HEK293T (cell line): ENCODE measurements at regions not wholly inside any gene's neighbourhood (a gene's known extent, or its start where the extent isn't known, plus 50 kb on each side); places are given as distances from the start of the nearest gene placed in this dataset.

Experiments used
- CTCF ChIA-PET: fragments of 350-600 bp; formaldehyde crosslinking; extraction: SDS; loops from one replicate; lab custom pipeline; 2021; ENCODE audit warnings: antibody characterized with exemption, inconsistent platforms; lab: Yijun Ruan, JAX
- POLR2A ChIA-PET: fragments of 350-600 bp; formaldehyde crosslinking; extraction: SDS; loops from one replicate; lab custom pipeline; 2020; ENCODE audit warnings: antibody characterized with exemption, inconsistent platforms; lab: Yijun Ruan, JAX
- DNase-seq: peaks from one replicate; pipeline ENCODE4 v3.0.0; 2012; ENCODE audit warnings: mixed read lengths; ENCODE audit errors: extremely low spot score
- ARNT ChIP-seq: fragments of 450-650 bp; IDR thresholded peaks from 2 replicates; pipeline ENCODE4 v1.6.1; 2017; ENCODE audit warnings: mild to moderate bottlenecking
- BHLHE40 ChIP-seq: fragments of 450-650 bp; IDR thresholded peaks from 2 replicates; pipeline ENCODE4 v1.6.1; 2016; ENCODE audit warnings: mild to moderate bottlenecking, moderate library complexity, borderline replicate concordance
- CTBP1 ChIP-seq: fragments of 450-650 bp; IDR thresholded peaks from 2 replicates; pipeline ENCODE4 v1.6.1; 2016; ENCODE audit warnings: borderline replicate concordance
- ELF4 ChIP-seq: fragments of 450-650 bp; IDR thresholded peaks from 2 replicates; pipeline ENCODE4 v1.6.1; 2017; ENCODE audit warnings: antibody characterized with exemption
- FOXA1 ChIP-seq: fragments of 450-650 bp; IDR thresholded peaks from 2 replicates; pipeline ENCODE4 v1.6.1; 2016; ENCODE audit warnings: mild to moderate bottlenecking
- FOXK2 ChIP-seq: fragments of 450-650 bp; IDR thresholded peaks from 2 replicates; pipeline ENCODE4 v1.6.1; 2016; ENCODE audit warnings: mild to moderate bottlenecking
- FOXM1 ChIP-seq: fragments of 450-650 bp; IDR thresholded peaks from 2 replicates; pipeline ENCODE4 v1.6.1; 2017; ENCODE audit warnings: mild to moderate bottlenecking, borderline replicate concordance
- HDGF ChIP-seq: fragments of 450-650 bp; IDR thresholded peaks from 2 replicates; pipeline ENCODE4 v1.6.1; 2017; ENCODE audit warnings: antibody characterized with exemption, borderline replicate concordance
- L3MBTL2 ChIP-seq: fragments of 450-650 bp; conservative IDR thresholded peaks from 2 replicates; pipeline ENCODE4 v1.6.1; 2016; ENCODE audit warnings: mild to moderate bottlenecking
- LEF1 ChIP-seq: fragments of 450-650 bp; IDR thresholded peaks from 2 replicates; pipeline ENCODE4 v1.6.1; 2017; ENCODE audit warnings: mild to moderate bottlenecking, borderline replicate concordance
- NFRKB ChIP-seq: fragments of 450-650 bp; IDR thresholded peaks from 2 replicates; pipeline ENCODE4 v1.6.1; 2016; ENCODE audit warnings: mild to moderate bottlenecking, moderate library complexity
- SP1 ChIP-seq: fragments of 450-650 bp; IDR thresholded peaks from 2 replicates; pipeline ENCODE4 v1.6.1; 2017
- SUZ12 ChIP-seq: fragments of 450-650 bp; IDR thresholded peaks from 2 replicates; pipeline ENCODE4 v1.6.1; 2016; ENCODE audit warnings: mild to moderate bottlenecking
- TARDBP ChIP-seq: fragments of 450-650 bp; IDR thresholded peaks from 2 replicates; pipeline ENCODE4 v1.6.1; 2016
- ZNF384 ChIP-seq: fragments of 450-650 bp; IDR thresholded peaks from 2 replicates; pipeline ENCODE4 v1.6.1; 2016
- TF ChIP-seq, protein P1 (sequence below): fragments of 450-650 bp; IDR thresholded peaks from 2 replicates; pipeline ENCODE4 v1.6.1; 2016

DNA sequence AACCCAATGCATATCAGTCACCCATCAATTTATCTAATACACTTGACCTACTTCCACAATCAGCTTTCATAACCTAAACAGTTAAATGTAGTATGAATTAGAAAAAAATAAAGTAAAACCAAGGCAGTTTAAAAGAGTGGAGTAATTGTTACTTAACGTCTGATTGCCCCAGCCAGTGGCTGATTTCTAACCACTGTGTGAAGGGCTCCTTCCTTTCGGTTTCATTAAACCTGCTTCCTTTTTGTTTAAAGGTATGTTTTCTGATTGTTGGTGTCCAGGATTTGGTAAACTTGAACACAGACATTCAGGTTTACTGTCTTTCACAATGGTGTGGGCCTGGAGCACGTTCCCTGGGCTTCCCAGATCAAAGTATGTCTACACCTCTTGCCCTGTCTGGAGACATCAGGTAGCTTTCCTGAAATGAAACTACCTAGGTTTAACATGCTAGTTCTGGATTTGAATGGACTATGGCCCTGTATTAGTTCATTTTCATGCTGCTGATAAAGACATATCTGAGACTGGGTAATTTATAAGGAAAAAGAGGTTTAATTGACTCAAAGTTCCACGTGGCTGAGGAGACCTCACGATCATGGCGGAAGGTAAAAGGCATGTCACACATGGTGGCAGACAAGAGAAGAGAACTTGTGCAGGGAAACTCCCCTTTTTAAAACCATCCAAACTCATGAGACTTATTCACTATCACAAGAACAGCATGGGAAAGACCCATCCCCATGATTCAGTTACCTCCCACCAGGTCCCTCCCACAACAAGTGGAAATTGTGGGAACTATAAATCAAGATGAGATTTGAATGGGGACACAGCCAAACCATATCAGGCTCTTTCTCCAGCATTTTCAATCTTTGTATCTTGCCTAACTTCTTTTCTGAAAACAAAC lies 605.2 kb upstream of the ID2 start:
- no peak for TF ChIP-seq CTBP1
- TF ChIP-seq L3MBTL2 = no peak
- no peak for TF ChIP-seq FOXA1
- no peak for TF ChIP-seq FOXK2
- TF ChIP-seq BHLHE40 = no peak
- no peak for TF ChIP-seq SP1
- TF ChIP-seq ZNF384 = no peak
- TF ChIP-seq TARDBP = no peak
- no peak for TF ChIP-seq LEF1
- TF ChIP-seq FOXM1 = no peak
- ChIA-PET POLR2A (no interaction called here), CTCF (no interaction called here)
- DNase-seq = no peak

DNA sequence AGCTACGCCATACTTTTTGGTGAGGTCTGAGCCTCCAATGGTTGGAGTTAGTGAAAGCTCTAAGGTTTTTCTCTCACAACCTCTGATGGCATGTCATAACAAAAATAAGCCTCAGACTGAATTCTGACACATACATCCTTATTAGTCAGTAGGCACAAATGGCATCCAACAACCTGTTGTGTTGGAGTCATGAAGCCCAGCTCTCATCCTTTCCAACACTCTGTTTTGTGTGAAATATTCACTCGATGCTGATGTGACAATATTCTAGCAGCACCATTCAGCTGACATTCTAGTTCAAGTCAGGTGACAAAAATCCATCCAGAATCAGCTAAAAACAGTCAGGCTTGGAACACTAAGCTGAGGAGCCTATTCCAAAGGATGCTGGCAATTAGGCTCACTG lies 603.2 kb upstream of the ID2 start:
- ChIA-PET CTCF (no interaction called here), POLR2A (no interaction called here)
- no peak for DNase-seq
- TF ChIP-seq SUZ12 = no peak
- TF ChIP-seq SP1 = no peak
- TF ChIP-seq CTBP1 = no peak
- TF ChIP-seq ELF4 = no peak
- TF ChIP-seq FOXA1 = no peak
- TF ChIP-seq HDGF = no peak
- no peak for TF ChIP-seq FOXK2

DNA sequence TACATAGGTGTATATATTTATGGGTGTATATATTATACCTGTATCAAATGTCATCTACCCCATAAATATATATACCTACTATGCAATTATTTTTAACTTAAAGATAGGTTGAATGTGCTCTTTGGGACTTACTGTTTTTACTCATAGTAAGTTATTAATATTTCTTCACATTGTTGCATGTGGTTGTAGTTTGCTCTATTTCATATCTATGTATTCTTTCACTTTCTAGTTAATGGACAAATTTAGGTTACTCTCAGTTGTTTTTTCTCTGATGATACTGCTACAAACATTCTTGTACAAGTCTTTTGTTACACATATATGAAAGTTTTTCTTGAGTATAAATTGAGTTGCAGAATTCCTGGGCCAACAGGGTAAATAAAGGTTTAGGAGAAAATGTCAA lies 601.8 kb upstream of the ID2 start:
- no peak for TF ChIP-seq SUZ12
- ChIA-PET CTCF (no interaction called here), POLR2A (no interaction called here)

DNA sequence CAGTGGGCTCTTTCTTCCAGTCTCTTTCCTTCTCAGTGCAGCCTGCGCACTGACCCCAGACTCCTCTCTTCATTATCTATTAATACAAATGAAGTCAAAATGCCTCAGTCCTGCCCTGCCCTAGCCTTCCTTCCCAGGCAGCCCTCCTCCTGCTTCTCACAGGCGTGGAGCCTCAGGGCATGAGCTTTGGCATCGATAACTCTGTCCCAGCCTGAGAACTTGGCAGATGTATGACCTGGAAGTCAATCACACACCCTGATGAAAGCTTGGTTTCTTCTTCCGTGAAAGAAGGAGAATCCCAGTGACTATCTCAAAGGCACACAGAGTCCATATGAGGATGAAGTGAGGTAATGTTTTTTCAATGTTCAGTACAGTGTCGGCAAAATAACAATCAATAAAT lies 600.7 kb upstream of the ID2 start:
- ChIA-PET POLR2A (no interaction called here), CTCF (no interaction called here)
- no peak for DNase-seq
- no peak for TF ChIP-seq ARNT
- TF ChIP-seq FOXA1 = no peak
- no peak for TF ChIP-seq FOXK2
- no peak for TF ChIP-seq BHLHE40
- TF ChIP-seq HDGF = no peak
- no peak for TF ChIP-seq SP1
- TF ChIP-seq CTBP1 = no peak
- no peak for TF ChIP-seq NFRKB
- TF ChIP-seq ELF4 = no peak
- no peak for TF ChIP-seq SUZ12
- no peak for TF ChIP-seq L3MBTL2
- TF ChIP-seq TARDBP = no peak
- TF ChIP-seq FOXM1 = no peak
- TF ChIP-seq LEF1 = no peak
- no peak for TF ChIP-seq ZNF384
- TF ChIP-seq, protein P1, sequence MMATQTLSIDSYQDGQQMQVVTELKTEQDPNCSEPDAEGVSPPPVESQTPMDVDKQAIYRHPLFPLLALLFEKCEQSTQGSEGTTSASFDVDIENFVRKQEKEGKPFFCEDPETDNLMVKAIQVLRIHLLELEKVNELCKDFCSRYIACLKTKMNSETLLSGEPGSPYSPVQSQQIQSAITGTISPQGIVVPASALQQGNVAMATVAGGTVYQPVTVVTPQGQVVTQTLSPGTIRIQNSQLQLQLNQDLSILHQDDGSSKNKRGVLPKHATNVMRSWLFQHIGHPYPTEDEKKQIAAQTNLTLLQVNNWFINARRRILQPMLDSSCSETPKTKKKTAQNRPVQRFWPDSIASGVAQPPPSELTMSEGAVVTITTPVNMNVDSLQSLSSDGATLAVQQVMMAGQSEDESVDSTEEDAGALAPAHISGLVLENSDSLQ = no peak

More for the DNA sequence above, 601.8 kb upstream of the ID2 start:
- no peak for DNase-seq

DNA sequence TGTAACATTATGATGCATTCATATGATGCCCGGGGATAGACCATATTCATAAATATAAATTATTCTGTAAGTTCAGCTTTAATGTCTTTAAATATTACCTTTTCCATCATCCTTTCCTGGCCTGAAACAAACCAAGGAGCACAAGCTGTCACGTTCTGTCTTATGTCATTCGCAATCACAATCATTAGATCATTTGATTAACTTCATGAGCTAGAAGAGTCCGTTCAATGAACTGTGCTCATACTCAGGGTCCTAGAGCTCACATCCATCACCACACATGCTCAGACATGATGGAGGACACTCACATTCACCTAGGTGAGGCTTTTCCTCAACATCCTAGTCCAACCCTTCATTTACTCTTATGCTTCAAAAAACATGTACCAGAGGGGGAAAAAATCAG lies 599.0 kb upstream of the ID2 start:
- TF ChIP-seq LEF1 = no peak
- no peak for TF ChIP-seq SUZ12
- TF ChIP-seq NFRKB = no peak
- no peak for TF ChIP-seq FOXA1
- no peak for TF ChIP-seq ELF4
- TF ChIP-seq CTBP1 = no peak
- TF ChIP-seq, protein P1 = no peak
- no peak for TF ChIP-seq TARDBP
- no peak for TF ChIP-seq L3MBTL2
- no peak for TF ChIP-seq FOXK2
- TF ChIP-seq BHLHE40 = no peak
- no peak for TF ChIP-seq HDGF
- TF ChIP-seq SP1 = no peak
- no peak for TF ChIP-seq ZNF384
- no peak for TF ChIP-seq ARNT
- TF ChIP-seq FOXM1 = no peak
- ChIA-PET CTCF (no interaction called here), POLR2A (no interaction called here)
- DNase-seq = no peak

DNA sequence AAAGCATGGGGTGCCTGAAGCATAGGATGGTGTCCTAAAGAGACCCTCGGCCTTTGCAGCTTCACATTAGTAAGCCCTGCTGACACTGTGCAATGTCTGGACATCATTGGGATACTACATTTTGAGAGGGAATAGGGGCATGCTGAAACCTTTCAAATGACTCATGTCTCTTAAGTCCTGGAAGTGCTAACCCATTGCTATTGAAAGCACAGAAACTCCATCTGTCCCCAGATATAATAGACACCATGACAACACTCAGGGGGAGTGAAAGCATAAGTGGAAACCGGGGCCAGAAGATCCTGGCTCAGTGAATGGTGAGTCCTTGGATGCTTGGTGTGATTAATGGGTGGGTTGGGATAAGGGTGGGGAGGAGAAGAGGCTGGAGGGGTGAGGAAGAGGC lies 595.5 kb upstream of the ID2 start:
- TF ChIP-seq TARDBP = no peak
- TF ChIP-seq FOXK2 = no peak
- TF ChIP-seq HDGF = no peak
- no peak for TF ChIP-seq FOXM1
- no peak for TF ChIP-seq CTBP1
- TF ChIP-seq SP1 = no peak
- TF ChIP-seq L3MBTL2 = no peak
- TF ChIP-seq, protein P1 = no peak
- no peak for TF ChIP-seq FOXA1
- TF ChIP-seq ARNT = no peak
- TF ChIP-seq ELF4 = no peak
- TF ChIP-seq LEF1 = no peak
- TF ChIP-seq SUZ12 = no peak
- no peak for TF ChIP-seq BHLHE40
- DNase-seq = no peak
- ChIA-PET CTCF (no interaction called here), POLR2A (no interaction called here)
